ENCODE measurements at regions not wholly inside any gene's neighbourhood (a gene's known extent, or its start where the extent isn't known, plus 50 kb on each side); places are given as distances from the start of the nearest gene placed in this dataset.
"Not testable (repeated sequence)": the region's sequence is repeated elsewhere in the genome, so short reads cannot be mapped to it uniquely, and the experiment has no call there.

GRCh38 chr14:38696925-38697324 lies 406.1 kb downstream of the SEC23A start:
- no peak for DNase-seq

- no peak for DNase-seq
These were observed 409.6 kb downstream of the SEC23A start for GRCh38 chr14:38693423-38693822.

- no peak for DNase-seq
These were observed 413.1 kb upstream of the CLEC14A start for GRCh38 chr14:38669027-38669426.

GRCh38 chr14:38663382-38663781 lies 407.5 kb upstream of the CLEC14A start:
- DNase-seq: no peak

GRCh38 chr14:38662781-38663180 lies 406.9 kb upstream of the CLEC14A start:
- DNase-seq: peak; percentile 84

- DNase-seq: no peak
These were observed 390.5 kb upstream of the CLEC14A start for GRCh38 chr14:38646391-38646790.

GRCh38 chr14:38634913-38635312 lies 379.0 kb upstream of the CLEC14A start:
- DNase-seq: not testable (repeated sequence)

- DNase-seq: no peak
These were observed 373.5 kb upstream of the CLEC14A start for GRCh38 chr14:38629412-38629811.

- DNase-seq: no peak
These were observed 371.3 kb upstream of the CLEC14A start for GRCh38 chr14:38627163-38627562.

- DNase-seq: no peak
These were observed 367.8 kb upstream of the CLEC14A start for GRCh38 chr14:38623661-38624060.

- DNase-seq: no peak
These were observed 362.6 kb upstream of the CLEC14A start for GRCh38 chr14:38618514-38618913.

- no peak for DNase-seq
These were observed 361.1 kb upstream of the CLEC14A start for GRCh38 chr14:38616959-38617358.

GRCh38 chr14:38611928-38612327 lies 356.0 kb upstream of the CLEC14A start:
- no peak for DNase-seq

GRCh38 chr14:38608244-38608643 lies 352.4 kb upstream of the CLEC14A start:
- DNase-seq: no peak

GRCh38 chr14:38605193-38606114 lies 349.6 kb upstream of the CLEC14A start:
- no peak for DNase-seq

- not testable (repeated sequence) for DNase-seq
These were observed 344.7 kb upstream of the CLEC14A start for GRCh38 chr14:38600572-38600971.

- no peak for DNase-seq
These were observed 337.6 kb upstream of the CLEC14A start for GRCh38 chr14:38593476-38593875.

GRCh38 chr14:38592764-38593442 lies 337.0 kb upstream of the CLEC14A start:
- DNase-seq: no peak

- DNase-seq: no peak
These were observed 334.0 kb upstream of the CLEC14A start for GRCh38 chr14:38589747-38590350.

GRCh38 chr14:38583471-38583870 lies 327.6 kb upstream of the CLEC14A start:
- no peak for DNase-seq

- no peak for DNase-seq
These were observed 322.4 kb upstream of the CLEC14A start for GRCh38 chr14:38578278-38578681.

GRCh38 chr14:38567703-38568102 lies 311.8 kb upstream of the CLEC14A start:
- no peak for DNase-seq

- no peak for DNase-seq
These were observed 305.8 kb upstream of the CLEC14A start for GRCh38 chr14:38561657-38562056.

GRCh38 chr14:38559711-38560110 lies 303.8 kb upstream of the CLEC14A start:
- no peak for DNase-seq

Data from islet precursor cell (in vitro differentiated cells).